Panc1 (cell line): ENCODE measurements at regions not wholly inside any gene's neighbourhood (a gene's known extent, or its start where the extent isn't known, plus 50 kb on each side); places are given as distances from the start of the nearest gene placed in this dataset.

Experiments
- CTCF ChIP-seq: fragments of 450-650 bp; IDR thresholded peaks from 2 replicates; pipeline ENCODE4 v1.5.1; 2017; ENCODE audit warnings: mild to moderate bottlenecking
- SIN3A ChIP-seq: IDR thresholded peaks from 2 replicates; pipeline ENCODE4 v1.6.1; 2012; ENCODE audit warnings: low read depth, mild to moderate bottlenecking, low read length, moderate library complexity, borderline replicate concordance; ENCODE audit not compliant: insufficient read depth

GRCh38 chr10:46230615-46231014, 56.2 kb upstream of the ANTXRL start:
- TF ChIP-seq CTCF = no peak
- TF ChIP-seq SIN3A = no peak
